SK-N-SH (cell line): ENCODE measurements at regions not wholly inside any gene's neighbourhood (a gene's known extent, or its start where the extent isn't known, plus 50 kb on each side); places are given as distances from the start of the nearest gene placed in this dataset.

ENCODE experiments used
- CHD2 ChIP-seq: fragments of 150-350 bp; IDR thresholded peaks from 2 replicates; pipeline ENCODE4 v1.6.1; 2018; ENCODE audit warnings: low read length; ENCODE audit not compliant: partially characterized antibody
- CTCF ChIP-seq: fragments of 200-600 bp; sonication (generic); IDR thresholded peaks from 2 replicates; pipeline ENCODE4 v1.6.1; 2017; ENCODE audit warnings: antibody characterized with exemption, mild to moderate bottlenecking, moderate library complexity
- EZH2phosphoT487 ChIP-seq: fragments of 200-600 bp; sonication (generic); IDR thresholded peaks from 2 replicates; pipeline ENCODE4 v1.6.1; 2017; ENCODE audit warnings: low read depth, mixed run types, mild to moderate bottlenecking, antibody characterized with exemption, moderate library complexity, borderline replicate concordance
- FOXM1 ChIP-seq: IDR thresholded peaks from 2 replicates; pipeline ENCODE4 v1.4.0; 2012; ENCODE audit warnings: low read depth, mild to moderate bottlenecking
- POLR2AphosphoS5 ChIP-seq: IDR thresholded peaks from 2 replicates; pipeline ENCODE4 v1.6.1; 2012; ENCODE audit warnings: low read depth, low read length
- REST ChIP-seq: IDR thresholded peaks from 2 replicates; pipeline ENCODE4 v1.6.1; 2012; ENCODE audit warnings: mild to moderate bottlenecking, low read depth, low read length, moderate library complexity
- USF1 ChIP-seq: IDR thresholded peaks from 2 replicates; pipeline ENCODE4 v1.4.0; 2012; ENCODE audit warnings: low read depth, borderline replicate concordance
- USF2 ChIP-seq: fragments of 150-350 bp; IDR thresholded peaks from 2 replicates; pipeline ENCODE4 v1.6.1; 2017; ENCODE audit warnings: antibody characterized with exemption, low read length, low read depth, borderline replicate concordance
- YY1 ChIP-seq: IDR thresholded peaks from 2 replicates; pipeline ENCODE4 v1.4.0; 2012; ENCODE audit warnings: low read depth, mild to moderate bottlenecking

GRCh38 chr16:29117631-29118030 is 132.8 kb downstream of the LAT start:
- TF ChIP-seq CTCF = no peak
- no peak for TF ChIP-seq POLR2AphosphoS5
- no peak for TF ChIP-seq USF1
- no peak for TF ChIP-seq CHD2
- TF ChIP-seq YY1 = no peak
- no peak for TF ChIP-seq REST
- no peak for TF ChIP-seq EZH2phosphoT487
- no peak for TF ChIP-seq FOXM1
- TF ChIP-seq USF2 = no peak
